ENCODE measurements at regions not wholly inside any gene's neighbourhood (a gene's known extent, or its start where the extent isn't known, plus 50 kb on each side); places are given as distances from the start of the nearest gene placed in this dataset.
A peak's percentile ranks its signal among the peaks of the same experiment; 100 is the strongest.

- Histone ChIP-seq H3K27ac (ENCODE audit: low read depth in 1 of 2, low read length in 1 of 2) (no peak overlapping the region), H3K4me1 (ENCODE audit: control insufficient read depth in 5 of 5, insufficient read depth in 5 of 5, low read length in 5 of 5) (peaks cover 0 to 8% (median 4%) of the 10 kb centered on the region in 5 donors), H3K9me3 (ENCODE audit: control insufficient read depth in 4 of 4, insufficient read depth in 3 of 4, low read length in 3 of 4) (peaks cover 0 to 7% (median 2%) of the 10 kb centered on the region in 4 donors), H3K27me3 (ENCODE audit: control insufficient read depth in 3 of 3, insufficient read depth in 3 of 3, low read length in 2 of 3) (no peaks in the 10 kb centered on the region), H3K4me3 (no peak overlapping the region), H3K9ac (ENCODE audit: insufficient read depth in 1 of 2, low read length in 2 of 2) (no peak overlapping the region), H3K36me3 (ENCODE audit: control insufficient read depth in 4 of 4, insufficient read depth in 4 of 4, low read length in 4 of 4) (no peaks in the 10 kb centered on the region)
- no peak for TF ChIP-seq CTCF (IDR thresholded peaks at IDR 0.05; ENCODE audit: control extremely low read depth, extremely low read depth)
- 75 to 85% methylated on average over 1 of the region's 1 CpG for WGBS, 2 donors
- no peak for DNase-seq
- ATAC-seq (ENCODE audit: insufficient read depth, low FRiP score): no peak
These were observed 159.7 kb upstream of the PRICKLE1 start for GRCh38 chr12:42749239-42749638.

DNA sequence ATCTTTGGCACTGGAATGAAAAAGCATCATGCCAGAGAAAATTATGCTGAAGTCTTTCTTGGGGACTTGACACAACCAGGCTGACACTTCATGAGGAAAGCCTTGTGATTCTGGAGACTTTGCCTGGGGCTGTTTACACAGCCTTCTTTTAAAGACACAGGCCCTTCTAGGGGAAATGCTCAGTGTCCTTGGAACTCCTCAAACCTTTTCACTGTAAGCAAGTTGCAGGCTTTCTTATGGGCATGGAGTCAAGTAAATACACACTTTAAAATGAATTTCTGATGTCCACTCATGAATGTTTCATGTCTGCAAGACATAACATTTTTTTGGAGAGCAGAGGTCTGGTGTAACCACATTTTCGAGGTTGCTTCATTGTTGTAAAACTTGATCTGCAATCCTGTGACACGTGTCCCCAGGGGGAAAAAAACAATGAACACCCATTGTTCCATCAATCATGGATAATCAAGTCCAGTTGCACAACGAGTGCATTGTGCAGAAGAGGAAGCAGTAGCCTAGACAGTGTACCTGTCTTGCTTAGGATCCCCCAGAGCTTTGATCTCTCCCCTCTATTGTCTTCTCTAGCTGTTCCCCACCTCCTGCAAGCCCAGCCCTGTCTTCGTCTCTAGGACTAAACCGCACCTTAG is 155.1 kb upstream of the PRICKLE1 start:
- DNase-seq (peak; percentile 17 to 74 (median 52)), ATAC-seq (ENCODE audit: insufficient read depth, low FRiP score) (no peak)
- 55 to 56% methylated on average over 5 of the region's 5 CpGs for WGBS, 2 donors
- Histone ChIP-seq H3K4me3 (no peak overlapping the region), H3K27me3 (ENCODE audit: control insufficient read depth in 3 of 3, insufficient read depth in 3 of 3, low read length in 2 of 3) (no peaks in the 10 kb centered on the region), H3K4me1 (ENCODE audit: control insufficient read depth in 5 of 5, insufficient read depth in 5 of 5, low read length in 5 of 5) (peaks cover 0 to 30% (median 9%) of the 10 kb centered on the region in 5 donors), H3K9ac (ENCODE audit: insufficient read depth in 1 of 2, low read length in 2 of 2) (no peak overlapping the region), H3K36me3 (ENCODE audit: control insufficient read depth in 4 of 4, insufficient read depth in 4 of 4, low read length in 4 of 4) (no peaks in the 10 kb centered on the region), H3K9me3 (ENCODE audit: control insufficient read depth in 4 of 4, insufficient read depth in 3 of 4, low read length in 3 of 4) (peaks cover 0 to 7% (median 2%) of the 10 kb centered on the region in 4 donors), H3K27ac (ENCODE audit: low read depth in 1 of 2, low read length in 1 of 2) (no peak overlapping the region)
- TF ChIP-seq CTCF (IDR thresholded peaks at IDR 0.05; ENCODE audit: control extremely low read depth, extremely low read depth): no peak

- Histone ChIP-seq H3K9me3 (ENCODE audit: control insufficient read depth in 4 of 4, insufficient read depth in 3 of 4, low read length in 3 of 4) (peaks cover 0 to 7% (median 2%) of the 10 kb centered on the region in 4 donors), H3K27ac (ENCODE audit: low read depth in 1 of 2, low read length in 1 of 2) (peak overlapping the region; percentile 47 to 87), H3K9ac (ENCODE audit: insufficient read depth in 1 of 2, low read length in 2 of 2) (no peak overlapping the region), H3K4me3 (no peak overlapping the region), H3K36me3 (ENCODE audit: control insufficient read depth in 4 of 4, insufficient read depth in 4 of 4, low read length in 4 of 4) (no peaks in the 10 kb centered on the region), H3K27me3 (ENCODE audit: control insufficient read depth in 3 of 3, insufficient read depth in 3 of 3, low read length in 2 of 3) (no peaks in the 10 kb centered on the region), H3K4me1 (ENCODE audit: control insufficient read depth in 5 of 5, insufficient read depth in 5 of 5, low read length in 5 of 5) (peaks cover 0 to 31% (median 9%) of the 10 kb centered on the region in 5 donors)
- TF ChIP-seq CTCF (IDR thresholded peaks at IDR 0.05; ENCODE audit: control extremely low read depth, extremely low read depth): no peak
- ATAC-seq (ENCODE audit: insufficient read depth, low FRiP score) (no peak), DNase-seq (peak; percentile 19 to 92 (median 82))
- WGBS, 2 donors: 44 to 65% methylated on average over 5 of the region's 5 CpGs
These were observed 153.2 kb upstream of the PRICKLE1 start for GRCh38 chr12:42742716-42743115.

All from lung (tissue), 11 donors.